AG09309 (cell line): ENCODE measurements at regions not wholly inside any gene's neighbourhood (a gene's known extent, or its start where the extent isn't known, plus 50 kb on each side); places are given as distances from the start of the nearest gene placed in this dataset.
"Not testable (repeated sequence)": the region's sequence is repeated elsewhere in the genome, so short reads cannot be mapped to it uniquely, and the experiment has no call there.

Experiments used
- DNase-seq: peaks from one replicate; pipeline ENCODE4 v3.0.0-alpha.2; 2010; ENCODE audit warnings: low read depth
- H3K4me3 ChIP-seq: 2 replicates; pipeline ENCODE4 v1.5.1; 2011; ENCODE audit warnings: mild to moderate bottlenecking, low read depth, low read length, moderate library complexity; ENCODE audit not compliant: control insufficient read depth
- CTCF ChIP-seq: IDR thresholded peaks from 2 replicates; pipeline ENCODE4 v1.5.1; 2011; ENCODE audit warnings: mild to moderate bottlenecking, low read depth, low read length, inconsistent platforms; ENCODE audit not compliant: insufficient read depth, control insufficient read depth; ENCODE audit errors: missing control alignments

- DNase-seq: no peak
These were observed 110.8 kb upstream of the LIPC start for GRCh38 chr15:58321034-58321433.

GRCh38 chr15:58322253-58322652, 109.5 kb upstream of the LIPC start:
- no peak overlapping the region for H3K4me3 ChIP-seq
- no peak for DNase-seq
- no peak for TF ChIP-seq CTCF

More at GRCh38 chr15:58321034-58321433, 110.8 kb upstream of the LIPC start:
- TF ChIP-seq CTCF: no peak
- H3K4me3 ChIP-seq: no peak overlapping the region

GRCh38 chr15:58323321-58323720, 108.5 kb upstream of the LIPC start:
- H3K4me3 ChIP-seq, DNase-seq: not testable (repeated sequence)

GRCh38 chr15:58324533-58324932, 107.3 kb upstream of the LIPC start:
- DNase-seq: no peak
- H3K4me3 ChIP-seq: no peak overlapping the region
- TF ChIP-seq CTCF: no peak

- TF ChIP-seq CTCF: no peak
- no peak for DNase-seq
- no peak overlapping the region for H3K4me3 ChIP-seq
These were observed 103.8 kb upstream of the LIPC start for GRCh38 chr15:58327958-58328357.

GRCh38 chr15:58329211-58329610, 102.6 kb upstream of the LIPC start:
- H3K4me3 ChIP-seq: no peak overlapping the region
- no peak for TF ChIP-seq CTCF
- DNase-seq: no peak

GRCh38 chr15:58329781-58330671, 101.8 kb upstream of the LIPC start:
- DNase-seq: no peak
- H3K4me3 ChIP-seq: no peak overlapping the region
- TF ChIP-seq CTCF: no peak
